Vagina (tissue), 2 donors: ENCODE measurements at regions not wholly inside any gene's neighbourhood (a gene's known extent, or its start where the extent isn't known, plus 50 kb on each side); places are given as distances from the start of the nearest gene placed in this dataset.

ENCODE experiments used
- DNase-seq, 2 donors: peaks; one replicate each; pipeline ENCODE4 v3.0.0-alpha.2; 2017; ENCODE audit errors: extremely low spot score in 2 of 2
- H3K27ac ChIP-seq: fragments of 200-600 bp; sonication (generic); one replicate; pipeline ENCODE4 v1.5.1; 2019
- H3K27me3 ChIP-seq: fragments of 200-600 bp; sonication (generic); one replicate; pipeline ENCODE4 v1.5.1; 2019
- H3K36me3 ChIP-seq, 2 donors: fragments of 200-600 bp; sonication (generic); one replicate each; pipeline ENCODE4 v1.5.1; 2017 to 2019
- H3K4me1 ChIP-seq: fragments of 200-600 bp; sonication (generic); one replicate; pipeline ENCODE4 v1.5.1; 2019
- H3K4me3 ChIP-seq, 2 donors: fragments of 200-600 bp; sonication (generic); 1 replicate in 1 of 2; 2 replicates in 1 of 2; pipeline ENCODE4 v1.5.1; 2016 to 2019
- H3K9me3 ChIP-seq: fragments of 200-600 bp; sonication (generic); one replicate; pipeline ENCODE4 v1.5.1; 2019
- CTCF ChIP-seq, 3 experiments: fragments of 450-650 bp in 2 of 3; fragments of 200-600 bp in 1 of 3; sonication (generic) in 1 of 3; IDR thresholded peaks; one replicate each; pipeline ENCODE4 v1.5.1; 2017 to 2019; ENCODE audit warnings: antibody characterized with exemption in 3 of 3, mild to moderate bottlenecking in 2 of 3, moderate library complexity in 2 of 3
- POLR2A ChIP-seq, 2 donors: fragments of 450-650 bp; IDR thresholded peaks; one replicate each; pipeline ENCODE4 v1.6.1; 2017; ENCODE audit warnings: antibody characterized with exemption in 2 of 2, mild to moderate bottlenecking in 2 of 2, moderate library complexity in 2 of 2
- POLR2AphosphoS5 ChIP-seq, 2 donors: sonication (generic); formaldehyde crosslinking; IDR thresholded peaks; one replicate each; pipeline ENCODE4 v1.9.0; 2017; ENCODE audit warnings: antibody characterized with exemption in 2 of 2, mild to moderate bottlenecking in 2 of 2, low read depth in 1 of 2; ENCODE audit not compliant: insufficient read depth in 1 of 2
- intact Hi-C: fragments of 100-400 bp; cut with DNase I; formaldehyde crosslinking; loops from one replicate; pipeline ENCODE4 v1.15.1; 2023

- Histone ChIP-seq H3K4me3 (no peak overlapping the region), H3K27ac (no peak overlapping the region), H3K4me1 (no peaks in the 10 kb centered on the region), H3K36me3 (no peaks in the 10 kb centered on the region), H3K9me3 (no peaks in the 10 kb centered on the region), H3K27me3 (no peaks in the 10 kb centered on the region)
- TF ChIP-seq POLR2AphosphoS5 (IDR thresholded peaks at IDR 0.05; ENCODE audit: insufficient read depth in 1 of 2, low read depth in 1 of 2) (no peak), POLR2A (IDR thresholded peaks at IDR 0.05) (no peak), CTCF (IDR thresholded peaks at IDR 0.05) (no peak)
- intact Hi-C loops = no loop called here
- no peak for DNase-seq
These were observed 149.9 kb upstream of the RORA start for GRCh38 chr15:61379005-61379404.

- Histone ChIP-seq H3K27ac (no peak overlapping the region), H3K9me3 (no peaks in the 10 kb centered on the region), H3K27me3 (no peaks in the 10 kb centered on the region), H3K4me3 (no peak overlapping the region), H3K4me1 (no peaks in the 10 kb centered on the region), H3K36me3 (no peaks in the 10 kb centered on the region)
- no peak for DNase-seq
- TF ChIP-seq CTCF (IDR thresholded peaks at IDR 0.05) = no peak
- TF ChIP-seq POLR2AphosphoS5 (IDR thresholded peaks at IDR 0.05; ENCODE audit: insufficient read depth in 1 of 2, low read depth in 1 of 2) = no peak
- no peak for TF ChIP-seq POLR2A (IDR thresholded peaks at IDR 0.05)
- intact Hi-C loops = no loop called here
These were observed 147.9 kb upstream of the RORA start for GRCh38 chr15:61376961-61377360.

- Histone ChIP-seq H3K9me3 (no peaks in the 10 kb centered on the region), H3K27ac (no peak overlapping the region), H3K4me3 (no peak overlapping the region), H3K36me3 (no peaks in the 10 kb centered on the region), H3K27me3 (no peaks in the 10 kb centered on the region), H3K4me1 (no peaks in the 10 kb centered on the region)
- TF ChIP-seq CTCF (IDR thresholded peaks at IDR 0.05) (no peak), POLR2AphosphoS5 (IDR thresholded peaks at IDR 0.05; ENCODE audit: insufficient read depth in 1 of 2, low read depth in 1 of 2) (no peak), POLR2A (IDR thresholded peaks at IDR 0.05) (no peak)
- intact Hi-C loops = no loop called here
- no peak for DNase-seq
These were observed 147.4 kb upstream of the RORA start for GRCh38 chr15:61376516-61376915.

- intact Hi-C loops = no loop called here
These were observed 145.7 kb upstream of the RORA start for GRCh38 chr15:61374848-61375247.

GRCh38 chr15:61367953-61368352 lies 138.9 kb upstream of the RORA start:
- Histone ChIP-seq H3K4me1 (no peaks in the 10 kb centered on the region), H3K9me3 (no peaks in the 10 kb centered on the region), H3K27me3 (no peaks in the 10 kb centered on the region), H3K36me3 (no peaks in the 10 kb centered on the region), H3K4me3 (no peak overlapping the region), H3K27ac (no peak overlapping the region)
- intact Hi-C loops = no loop called here
- no peak for TF ChIP-seq POLR2A (IDR thresholded peaks at IDR 0.05)
- TF ChIP-seq CTCF (IDR thresholded peaks at IDR 0.05) = no peak
- TF ChIP-seq POLR2AphosphoS5 (IDR thresholded peaks at IDR 0.05; ENCODE audit: insufficient read depth in 1 of 2, low read depth in 1 of 2) = no peak
- no peak for DNase-seq

More at GRCh38 chr15:61374848-61375247, 145.7 kb upstream of the RORA start:
- TF ChIP-seq CTCF (IDR thresholded peaks at IDR 0.05) (no peak), POLR2AphosphoS5 (IDR thresholded peaks at IDR 0.05; ENCODE audit: insufficient read depth in 1 of 2, low read depth in 1 of 2) (no peak), POLR2A (IDR thresholded peaks at IDR 0.05) (no peak)
- Histone ChIP-seq H3K36me3 (no peaks in the 10 kb centered on the region), H3K27me3 (no peaks in the 10 kb centered on the region), H3K27ac (no peak overlapping the region), H3K4me1 (no peaks in the 10 kb centered on the region), H3K4me3 (no peak overlapping the region), H3K9me3 (no peaks in the 10 kb centered on the region)
- DNase-seq = no peak
